Mesendoderm (in vitro differentiated cells): ENCODE measurements at regions not wholly inside any gene's neighbourhood (a gene's known extent, or its start where the extent isn't known, plus 50 kb on each side); places are given as distances from the start of the nearest gene placed in this dataset.
A peak's percentile ranks its signal among the peaks of the same experiment; 100 is the strongest.

Experiments used
- DNase-seq: peaks from one replicate; pipeline ENCODE4 v3.0.0; 2013
- H2AK5ac ChIP-seq: 2 replicates; pipeline ENCODE4 v1.6.1; 2013; ENCODE audit warnings: low read length, inconsistent platforms
- H2BK120ac ChIP-seq: 2 replicates; pipeline ENCODE4 v1.6.1; 2013; ENCODE audit warnings: low read depth, mild to moderate bottlenecking, low read length, moderate library complexity, mixed read lengths
- H2BK15ac ChIP-seq: replicated peaks from 2 replicates; pipeline ENCODE4 v1.6.1; 2013; ENCODE audit warnings: low read depth, mild to moderate bottlenecking, moderate library complexity
- H2BK5ac ChIP-seq: 2 replicates; pipeline ENCODE4 v1.6.1; 2013; ENCODE audit warnings: low read length, inconsistent platforms
- H3K18ac ChIP-seq: 2 replicates; pipeline ENCODE4 v1.6.1; 2013; ENCODE audit warnings: mild to moderate bottlenecking, low read length, mixed read lengths
- H3K23ac ChIP-seq: one replicate; pipeline ENCODE4 v1.6.1; 2013; ENCODE audit warnings: low read length
- H3K27ac ChIP-seq: 2 replicates; pipeline ENCODE4 v1.5.1; 2013; ENCODE audit warnings: low read depth, mild to moderate bottlenecking, inconsistent platforms, low read length, moderate library complexity
- H3K27me3 ChIP-seq: 2 replicates; pipeline ENCODE4 v1.6.1; 2013; ENCODE audit warnings: low read length, control low read depth, mild to moderate bottlenecking, inconsistent platforms; ENCODE audit not compliant: insufficient read depth, poor library complexity
- H3K36me3 ChIP-seq: 2 replicates; pipeline ENCODE4 v1.6.1; 2013; ENCODE audit warnings: low read length, inconsistent platforms; ENCODE audit not compliant: control insufficient read depth, insufficient read depth
- H3K4ac ChIP-seq: one replicate; pipeline ENCODE4 v1.6.1; 2013; ENCODE audit warnings: low read depth, mild to moderate bottlenecking, low read length, moderate library complexity
- H3K4me1 ChIP-seq: 2 replicates; pipeline ENCODE4 v1.6.1; 2013; ENCODE audit warnings: low read depth, low read length, inconsistent platforms; ENCODE audit not compliant: control insufficient read depth
- H3K4me2 ChIP-seq: 2 replicates; pipeline ENCODE4 v1.6.1; 2013; ENCODE audit warnings: low read length
- H3K4me3 ChIP-seq: 2 replicates; pipeline ENCODE4 v1.5.1; 2013; ENCODE audit warnings: mild to moderate bottlenecking, low read length
- H3K56ac ChIP-seq: one replicate; pipeline ENCODE4 v1.6.1; 2013; ENCODE audit warnings: low read length
- H3K79me1 ChIP-seq: 2 replicates; pipeline ENCODE4 v1.6.1; 2013; ENCODE audit warnings: low read length, inconsistent platforms
- H3K79me2 ChIP-seq: 2 replicates; pipeline ENCODE4 v1.6.1; 2013; ENCODE audit warnings: mild to moderate bottlenecking, low read length; ENCODE audit not compliant: control insufficient read depth, insufficient read depth
- H3K9ac ChIP-seq: 2 replicates; pipeline ENCODE4 v1.6.1; 2013; ENCODE audit warnings: low read length, inconsistent platforms
- H4K5ac ChIP-seq: one replicate; pipeline ENCODE4 v1.6.1; 2013; ENCODE audit warnings: low read length
- H4K8ac ChIP-seq: one replicate; pipeline ENCODE4 v1.6.1; 2013; ENCODE audit warnings: low read depth, mild to moderate bottlenecking, control low read depth, low read length, moderate library complexity
- WGBS: extraction: QIAGEN DNeasy Blood & Tissue Kit; methylation state at CpG from one replicate; pipeline ENCODE4 v1.1.7; 2013; ENCODE audit warnings: low lambda C conversion rate, missing lambda C conversion rate; ENCODE audit not compliant: insufficient coverage; ENCODE audit errors: extremely low coverage; 5-methylcytosine and 5-hydroxymethylcytosine counted together

DNA sequence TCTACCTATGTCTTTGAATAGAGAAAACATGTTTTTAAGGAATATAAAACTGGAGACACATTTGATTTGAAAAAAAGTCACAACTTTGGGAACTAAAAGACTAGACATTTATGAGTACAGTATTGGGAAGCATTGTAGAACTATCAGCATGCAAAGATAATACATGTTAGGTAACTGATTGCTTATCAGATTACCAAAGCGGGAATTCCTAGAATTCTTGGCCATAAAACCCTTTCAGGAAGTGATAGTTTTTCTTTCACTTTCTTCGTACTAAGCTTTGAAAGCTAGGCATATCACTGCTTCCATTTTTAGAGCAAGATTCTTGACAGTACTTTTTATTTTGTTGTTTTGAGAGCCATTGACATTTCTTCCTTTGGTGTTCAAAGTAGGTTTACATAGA lies 646.6 kb upstream of the PITX2 start:
- H3K27me3 ChIP-seq, result no peaks in the 10 kb centered on the region
- no peaks in the 10 kb centered on the region for H3K79me2 ChIP-seq
- H3K27ac ChIP-seq, result no peak overlapping the region
- no peaks in the 10 kb centered on the region for H3K79me1 ChIP-seq
- no peak overlapping the region for H3K56ac ChIP-seq
- no peak overlapping the region for H4K8ac ChIP-seq
- H3K4me1 ChIP-seq, result no peaks in the 10 kb centered on the region
- no peak overlapping the region for H2AK5ac ChIP-seq
- no peak overlapping the region for H3K4me2 ChIP-seq
- no peak overlapping the region for H3K23ac ChIP-seq
- H2BK15ac ChIP-seq, result no peak overlapping the region
- no peak overlapping the region for H3K4me3 ChIP-seq
- WGBS, result no CpG with 5 or more reads among the region's 2 CpGs
- DNase-seq, result peak; percentile 62
- no peak overlapping the region for H3K18ac ChIP-seq
- H3K36me3 ChIP-seq, result no peaks in the 10 kb centered on the region
- no peak overlapping the region for H4K5ac ChIP-seq
- no peak overlapping the region for H3K4ac ChIP-seq
- H2BK120ac ChIP-seq, result no peak overlapping the region
- H2BK5ac ChIP-seq, result no peak overlapping the region
- H3K9ac ChIP-seq, result no peak overlapping the region

DNA sequence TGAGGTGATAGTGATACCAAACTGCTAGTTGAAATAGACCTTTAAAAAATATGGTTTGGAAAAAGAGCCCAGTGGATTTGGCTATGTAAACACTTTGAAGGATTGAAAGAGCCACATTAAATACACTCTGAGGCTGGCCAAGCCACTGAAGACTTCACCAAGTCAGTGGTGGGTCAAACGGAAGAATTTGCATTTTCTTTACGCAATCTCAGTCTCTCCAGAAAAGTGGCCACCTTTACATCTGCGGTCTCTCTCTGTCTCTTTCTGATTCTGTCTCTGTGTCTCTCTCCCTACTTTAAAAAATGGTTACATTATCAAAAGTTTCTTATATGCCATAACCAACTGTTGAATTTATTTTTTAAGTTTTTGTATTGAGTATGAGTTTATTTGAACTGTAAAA lies 651.2 kb upstream of the PITX2 start:
- H3K4me2 ChIP-seq, result no peak overlapping the region
- no peak overlapping the region for H3K56ac ChIP-seq
- no peak for DNase-seq
- no peaks in the 10 kb centered on the region for H3K36me3 ChIP-seq
- H3K4me1 ChIP-seq, result no peaks in the 10 kb centered on the region
- H4K5ac ChIP-seq, result no peak overlapping the region
- no peak overlapping the region for H3K9ac ChIP-seq
- no peak overlapping the region for H2BK5ac ChIP-seq
- H3K23ac ChIP-seq, result no peak overlapping the region
- no CpG with 5 or more reads among the region's 3 CpGs for WGBS
- no peak overlapping the region for H3K4ac ChIP-seq
- H3K79me1 ChIP-seq, result no peaks in the 10 kb centered on the region
- no peaks in the 10 kb centered on the region for H3K27me3 ChIP-seq
- no peak overlapping the region for H2BK120ac ChIP-seq
- H3K18ac ChIP-seq, result no peak overlapping the region
- H3K27ac ChIP-seq, result no peak overlapping the region
- no peak overlapping the region for H2AK5ac ChIP-seq
- no peak overlapping the region for H3K4me3 ChIP-seq
- H2BK15ac ChIP-seq, result no peak overlapping the region
- no peak overlapping the region for H4K8ac ChIP-seq
- no peaks in the 10 kb centered on the region for H3K79me2 ChIP-seq

DNA sequence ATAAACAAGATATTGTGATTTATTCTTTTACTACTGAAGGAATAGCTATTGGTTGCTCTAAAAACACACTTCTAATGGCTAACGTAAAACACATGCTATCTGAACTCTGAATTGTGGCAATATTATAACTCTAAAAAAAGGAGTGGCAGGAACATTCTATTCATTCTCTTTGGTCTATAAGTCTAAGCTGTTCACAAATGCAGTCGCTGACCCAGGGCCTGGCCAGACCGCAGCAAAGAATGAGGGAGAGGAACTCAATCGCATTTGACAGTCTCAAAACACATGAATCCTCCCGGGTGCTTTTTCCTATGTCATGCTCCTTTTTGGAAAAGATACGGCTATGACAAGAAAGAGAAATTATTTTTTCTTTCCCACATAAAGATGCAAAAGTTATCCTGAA lies 651.6 kb upstream of the PITX2 start:
- Histone ChIP-seq H3K23ac (no peak overlapping the region), H2BK15ac (no peak overlapping the region), H3K18ac (no peak overlapping the region), H3K56ac (no peak overlapping the region), H4K8ac (no peak overlapping the region), H3K4me3 (no peak overlapping the region), H3K4ac (no peak overlapping the region), H2BK120ac (no peak overlapping the region), H2BK5ac (no peak overlapping the region), H3K79me2 (no peaks in the 10 kb centered on the region), H2AK5ac (no peak overlapping the region), H3K79me1 (no peaks in the 10 kb centered on the region), H3K27ac (no peak overlapping the region), H4K5ac (no peak overlapping the region), H3K4me2 (no peak overlapping the region), H3K36me3 (no peaks in the 10 kb centered on the region), H3K27me3 (no peaks in the 10 kb centered on the region), H3K4me1 (no peaks in the 10 kb centered on the region), H3K9ac (no peak overlapping the region)
- DNase-seq, result no peak
- WGBS, result no CpG with 5 or more reads among the region's 6 CpGs

DNA sequence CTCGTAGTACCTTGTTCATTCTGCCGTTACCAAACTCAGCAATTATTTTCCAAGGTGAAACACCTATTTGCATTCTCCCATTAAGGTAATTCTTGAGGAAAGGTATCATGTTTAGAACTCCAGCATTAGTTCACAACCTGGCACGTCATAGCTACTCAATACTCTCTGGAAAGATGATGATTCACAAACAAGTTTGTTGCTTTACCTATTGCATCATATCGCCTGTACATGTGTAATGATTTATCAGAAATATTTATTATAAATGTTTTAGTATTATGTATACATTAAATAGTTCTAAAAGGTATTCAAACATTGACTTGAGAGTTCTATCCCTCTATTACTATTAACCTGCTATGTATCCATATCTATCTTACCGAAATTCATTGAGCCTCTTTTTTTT lies 658.3 kb upstream of the PITX2 start:
- Histone ChIP-seq H3K18ac (no peak overlapping the region), H2AK5ac (no peak overlapping the region), H4K5ac (no peak overlapping the region), H2BK5ac (no peak overlapping the region), H3K36me3 (no peaks in the 10 kb centered on the region), H3K23ac (no peak overlapping the region), H3K9ac (no peak overlapping the region), H3K4ac (no peak overlapping the region), H3K56ac (no peak overlapping the region), H3K4me3 (no peak overlapping the region), H3K4me2 (no peak overlapping the region), H3K27ac (no peak overlapping the region), H2BK15ac (no peak overlapping the region), H3K79me1 (no peaks in the 10 kb centered on the region), H3K4me1 (no peaks in the 10 kb centered on the region), H4K8ac (no peak overlapping the region), H2BK120ac (no peak overlapping the region), H3K79me2 (no peaks in the 10 kb centered on the region), H3K27me3 (no peaks in the 10 kb centered on the region)
- DNase-seq, result no peak
- WGBS, result no CpG with 5 or more reads among the region's 5 CpGs

DNA sequence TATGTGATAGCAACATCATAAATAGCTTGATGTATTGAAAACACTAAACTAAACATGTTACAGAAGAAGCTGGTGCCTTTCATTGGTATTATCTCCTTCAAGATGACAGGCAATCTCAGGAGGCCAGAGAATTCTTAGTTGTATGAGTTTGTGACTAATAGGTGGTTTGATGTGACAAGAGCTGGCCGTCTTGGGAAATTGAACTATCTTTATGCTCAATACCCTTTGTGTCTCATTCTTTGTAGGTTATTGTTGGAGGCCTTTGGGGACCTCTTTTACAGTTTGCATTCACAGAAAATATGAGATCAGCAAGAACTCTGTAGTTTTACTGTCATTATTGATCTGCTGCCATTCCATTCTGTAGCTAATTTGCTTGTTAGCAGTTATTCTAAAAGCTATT lies 659.2 kb upstream of the PITX2 start:
- no CpG with 5 or more reads among the region's 1 CpG for WGBS
- no peak overlapping the region for H3K4ac ChIP-seq

DNA sequence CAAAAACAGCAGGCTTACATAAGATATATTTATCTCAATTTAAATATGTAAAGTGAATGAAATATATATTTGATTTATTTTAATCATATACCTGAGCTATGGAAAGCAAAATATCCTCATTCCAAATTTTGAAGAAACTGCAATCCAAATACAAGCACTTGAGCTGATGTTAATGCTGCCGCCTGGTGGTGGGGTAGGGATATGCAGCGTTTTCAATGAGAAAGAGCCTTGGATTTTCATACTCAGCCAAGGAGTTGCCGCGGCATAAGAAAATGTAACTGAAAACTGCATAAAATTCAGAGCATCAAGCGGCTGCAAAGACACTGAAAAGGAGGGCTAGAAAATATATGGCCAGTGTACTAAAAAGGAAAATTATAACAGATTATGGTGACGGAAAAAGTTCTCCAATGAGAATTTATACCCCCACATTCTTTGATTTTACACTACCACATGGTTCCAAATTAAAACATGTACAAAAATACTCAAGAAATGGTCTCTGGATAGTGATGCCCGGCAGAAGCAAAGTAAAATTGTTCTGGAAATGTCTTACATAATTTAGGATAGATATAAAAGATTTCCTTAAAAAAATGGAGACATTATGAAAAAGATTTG lies 660.3 kb upstream of the PITX2 start:
- Histone ChIP-seq H3K4me1 (no peaks in the 10 kb centered on the region), H3K23ac (no peak overlapping the region), H2BK15ac (no peak overlapping the region), H3K18ac (no peak overlapping the region), H4K8ac (no peak overlapping the region), H3K79me1 (no peaks in the 10 kb centered on the region), H3K27me3 (no peaks in the 10 kb centered on the region), H3K9ac (no peak overlapping the region), H3K56ac (no peak overlapping the region), H3K4me3 (no peak overlapping the region), H2BK120ac (no peak overlapping the region), H3K4ac (no peak overlapping the region), H3K79me2 (no peaks in the 10 kb centered on the region), H3K4me2 (no peak overlapping the region), H2AK5ac (no peak overlapping the region), H3K27ac (no peak overlapping the region), H4K5ac (no peak overlapping the region), H3K36me3 (no peaks in the 10 kb centered on the region), H2BK5ac (no peak overlapping the region)
- no CpG with 5 or more reads among the region's 7 CpGs for WGBS
- peak; percentile 65 for DNase-seq

More for the DNA sequence above, 659.2 kb upstream of the PITX2 start:
- H3K4me3 ChIP-seq, result no peak overlapping the region
- no peak overlapping the region for H3K4me2 ChIP-seq
- H2BK15ac ChIP-seq, result no peak overlapping the region
- H3K56ac ChIP-seq, result no peak overlapping the region
- H3K4me1 ChIP-seq, result no peaks in the 10 kb centered on the region
- no peak overlapping the region for H3K9ac ChIP-seq
- H3K27ac ChIP-seq, result no peak overlapping the region
- no peak overlapping the region for H2BK120ac ChIP-seq
- H4K5ac ChIP-seq, result no peak overlapping the region
- DNase-seq, result no peak
- no peak overlapping the region for H2AK5ac ChIP-seq
- H3K79me1 ChIP-seq, result no peaks in the 10 kb centered on the region
- no peak overlapping the region for H4K8ac ChIP-seq
- H3K23ac ChIP-seq, result no peak overlapping the region
- no peaks in the 10 kb centered on the region for H3K36me3 ChIP-seq
- no peaks in the 10 kb centered on the region for H3K79me2 ChIP-seq
- H3K18ac ChIP-seq, result no peak overlapping the region
- no peak overlapping the region for H2BK5ac ChIP-seq
- H3K27me3 ChIP-seq, result no peaks in the 10 kb centered on the region
